Astrocyte of the hippocampus (primary cell): ENCODE measurements at regions not wholly inside any gene's neighbourhood (a gene's known extent, or its start where the extent isn't known, plus 50 kb on each side); places are given as distances from the start of the nearest gene placed in this dataset.

ENCODE experiments used
- DNase-seq: peaks from one replicate; pipeline ENCODE4 v3.0.0; 2011; ENCODE audit warnings: low read depth, low spot score

GRCh38 chr2:160672211-160672610 is 178.6 kb upstream of the RBMS1 start:
- no peak for DNase-seq

GRCh38 chr2:160674146-160674750 is 180.6 kb upstream of the RBMS1 start:
- DNase-seq, result peak; percentile 34

GRCh38 chr2:160679686-160680085 is 186.1 kb upstream of the RBMS1 start:
- DNase-seq, result no peak

- no peak for DNase-seq
These were observed 186.7 kb upstream of the RBMS1 start for GRCh38 chr2:160680294-160680693.

- no peak for DNase-seq
These were observed 187.4 kb upstream of the RBMS1 start for GRCh38 chr2:160680974-160681373.

DNA sequence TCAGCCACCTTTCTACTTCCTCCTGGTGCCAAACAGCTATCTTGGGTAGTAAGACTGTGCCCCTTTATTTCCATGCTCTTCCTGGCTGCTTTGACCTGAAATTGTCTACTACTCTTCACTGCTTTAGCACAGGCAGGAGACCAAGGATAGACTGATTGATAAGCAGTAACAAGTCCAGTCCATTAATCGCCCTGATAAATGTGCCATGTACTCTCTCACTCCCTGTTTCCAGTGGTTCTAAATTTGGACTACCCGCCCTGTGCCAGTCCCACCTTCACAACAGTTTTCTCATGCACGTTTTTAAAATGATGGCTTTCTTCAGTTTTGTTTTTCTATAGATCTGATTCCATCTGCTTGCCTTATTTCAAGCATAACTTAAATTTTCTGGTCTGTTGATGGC is 189.6 kb upstream of the RBMS1 start:
- no peak for DNase-seq

DNA sequence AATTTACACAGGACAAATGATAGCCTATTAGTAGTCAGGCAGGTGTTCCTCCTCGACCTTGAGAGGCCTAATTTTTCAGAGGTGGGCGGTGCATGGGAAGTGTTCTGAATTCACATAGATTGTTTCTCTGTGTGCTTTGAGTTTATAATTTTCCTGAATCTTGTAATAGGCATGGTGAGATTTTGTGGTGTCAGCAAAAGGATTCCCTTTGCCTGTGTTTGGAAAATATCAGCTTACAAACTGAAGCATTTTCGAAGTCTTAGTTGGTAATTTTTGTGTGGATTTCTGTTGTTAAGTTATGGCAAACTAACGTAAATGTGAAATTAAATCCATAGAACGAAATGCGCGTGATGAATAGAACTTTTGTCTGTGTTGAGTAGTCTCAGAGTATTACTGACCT is 194.0 kb upstream of the RBMS1 start:
- no peak for DNase-seq

GRCh38 chr2:160689441-160689840 is 195.8 kb upstream of the RBMS1 start:
- DNase-seq, result no peak

- DNase-seq, result no peak
These were observed 200.6 kb upstream of the RBMS1 start for GRCh38 chr2:160694221-160694620.

DNA sequence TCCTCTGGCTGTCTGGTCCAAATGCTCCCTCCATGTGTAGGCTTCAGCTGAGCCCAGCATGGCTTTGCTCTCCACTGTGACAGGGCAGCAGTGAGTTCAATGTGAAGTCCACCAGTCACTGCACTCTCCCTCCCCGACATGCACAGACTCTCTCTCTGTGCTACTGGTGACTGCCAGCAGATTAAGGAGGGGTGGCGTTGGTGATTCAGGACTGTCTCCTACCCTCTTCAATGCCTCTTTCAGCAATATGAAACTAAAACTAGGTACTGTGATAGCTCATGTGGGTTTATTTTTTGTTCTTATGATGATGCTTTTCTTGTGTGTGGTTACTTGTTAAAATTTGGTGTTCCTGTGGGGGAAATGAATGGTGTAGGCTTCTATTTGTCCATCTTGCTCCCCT is 201.0 kb upstream of the RBMS1 start:
- no peak for DNase-seq

- peak; percentile 3 for DNase-seq
These were observed 201.9 kb upstream of the RBMS1 start for GRCh38 chr2:160695402-160696086.

DNA sequence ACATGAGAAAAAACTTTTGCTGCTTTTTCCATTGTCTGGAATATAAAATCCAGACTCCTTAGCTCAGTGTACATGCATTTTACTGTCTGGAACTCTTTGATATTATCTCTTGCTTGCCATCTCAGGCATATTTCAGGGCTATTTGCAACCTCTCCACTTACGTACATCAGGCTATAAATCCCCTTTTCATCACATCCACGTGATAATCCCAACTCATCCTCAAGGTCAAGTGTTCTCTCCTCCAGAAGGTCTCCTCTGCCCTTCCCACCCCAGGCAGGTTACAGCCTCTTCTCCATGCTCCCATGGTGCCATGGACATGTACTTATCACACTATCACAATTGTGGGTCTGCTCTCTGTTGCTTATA is 202.5 kb upstream of the RBMS1 start:
- no peak for DNase-seq

DNA sequence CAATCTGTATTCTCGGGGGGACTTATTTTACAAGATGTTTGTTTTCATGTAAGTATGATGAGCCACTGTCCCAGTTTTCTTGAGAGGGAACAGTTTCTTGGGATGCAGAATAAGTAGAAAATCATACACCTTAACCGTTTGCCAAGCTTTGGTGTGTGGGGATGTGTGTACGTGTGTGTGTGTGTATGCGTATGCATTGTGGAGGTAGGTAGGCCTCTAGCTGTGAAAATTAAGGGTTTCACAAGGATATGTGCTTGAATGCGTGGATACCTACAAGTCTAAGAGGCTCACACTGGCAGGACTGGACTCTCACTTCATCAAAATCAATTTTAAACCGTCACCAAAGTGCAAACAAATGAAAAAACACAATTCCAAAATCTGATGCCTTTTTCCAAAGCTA is 204.2 kb upstream of the RBMS1 start:
- DNase-seq, result no peak

DNA sequence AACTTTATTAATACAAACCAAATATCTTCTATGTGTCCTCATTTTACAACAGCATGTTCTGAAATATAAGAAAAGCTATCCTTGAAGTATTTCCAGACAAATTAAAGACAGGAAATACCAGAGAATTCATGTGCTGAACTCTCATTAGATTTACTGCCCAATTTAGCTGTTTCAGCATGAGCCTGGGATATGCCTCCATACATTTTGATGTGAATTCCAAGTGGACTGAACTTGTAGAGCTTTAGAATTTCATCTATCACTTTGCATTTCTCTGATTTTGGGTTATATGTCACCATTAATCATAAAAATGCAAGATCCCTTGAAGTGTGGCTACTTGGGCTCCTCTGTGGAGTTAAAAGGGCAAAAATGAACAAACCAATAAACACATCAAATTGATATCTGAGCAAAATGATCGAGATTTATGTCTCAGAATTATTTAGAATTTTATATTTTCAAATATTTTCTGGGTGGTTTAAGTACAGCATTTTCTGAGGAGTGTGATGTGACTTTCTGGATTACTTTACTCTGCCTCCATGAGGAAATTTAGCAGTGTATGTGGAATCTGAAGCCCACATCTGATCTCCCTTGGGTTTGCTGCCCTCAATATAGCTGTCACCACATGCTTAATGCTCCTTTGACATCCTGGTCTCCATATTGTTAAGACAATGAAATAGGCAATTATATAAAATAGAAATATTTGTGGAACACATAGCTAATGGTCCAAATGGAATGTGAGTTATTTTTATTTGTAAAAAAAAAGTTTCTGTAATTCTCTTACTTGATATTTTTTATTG is 206.6 kb upstream of the RBMS1 start:
- no peak for DNase-seq

DNA sequence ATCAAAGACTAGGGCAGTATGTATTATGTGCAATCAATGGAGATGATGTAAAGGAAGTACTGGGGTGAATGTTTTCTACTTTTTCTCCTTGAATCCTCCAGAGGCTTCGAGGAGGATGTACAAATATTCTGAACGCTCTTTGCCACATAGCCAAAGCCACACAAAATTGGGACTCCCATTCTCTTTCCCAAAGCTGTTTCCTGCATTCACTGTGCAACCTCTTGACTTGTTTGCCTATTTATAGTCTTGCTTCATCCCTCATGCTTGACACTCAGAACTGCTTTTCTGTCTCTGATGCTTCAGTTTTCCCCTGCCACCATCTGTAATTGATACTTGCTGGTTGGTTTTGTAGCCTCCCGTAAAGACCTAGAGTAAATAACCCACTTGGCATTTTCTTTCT is 208.2 kb upstream of the RBMS1 start:
- no peak for DNase-seq

GRCh38 chr2:160702754-160703153 is 209.1 kb upstream of the RBMS1 start:
- no peak for DNase-seq

GRCh38 chr2:160703648-160704585 is 210.3 kb upstream of the RBMS1 start:
- no peak for DNase-seq

DNA sequence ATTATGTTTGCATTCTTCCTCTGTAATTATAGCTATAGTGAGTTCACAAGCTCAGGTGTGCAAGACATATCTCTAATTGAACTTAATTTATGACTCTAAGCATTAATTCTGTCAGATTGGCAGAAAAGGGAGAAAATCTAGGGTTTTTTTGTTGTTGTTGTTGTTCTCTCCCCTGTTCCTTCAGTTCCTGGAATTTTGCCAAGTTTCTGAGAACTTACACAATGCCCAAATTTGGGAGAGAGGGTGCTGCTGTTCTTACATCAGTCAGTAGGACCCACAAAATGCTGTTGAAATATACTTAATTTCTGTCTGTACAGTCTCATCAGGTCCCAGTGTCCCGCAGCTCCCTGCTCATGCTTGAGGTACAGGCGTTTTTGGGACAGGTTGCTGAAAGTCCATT is 221.8 kb upstream of the RBMS1 start:
- DNase-seq, result no peak

GRCh38 chr2:160719116-160719515 is 225.5 kb upstream of the RBMS1 start:
- peak; percentile 65 for DNase-seq

GRCh38 chr2:160720098-160720497 is 226.5 kb upstream of the RBMS1 start:
- no peak for DNase-seq

GRCh38 chr2:160721089-160722040 is 227.8 kb upstream of the RBMS1 start:
- peak; percentile 53 for DNase-seq
